ENCODE measurements at regions not wholly inside any gene's neighbourhood (a gene's known extent, or its start where the extent isn't known, plus 50 kb on each side); places are given as distances from the start of the nearest gene placed in this dataset.

GRCh38 chr13:104784891-104785290 is 1718.7 kb upstream of the SLC10A2 start:
- in situ Hi-C loops (cut with HindIII; ENCODE audit: low sequenced_read_pairs): no loop called here

GRCh38 chr13:104782741-104783140 is 1716.5 kb upstream of the SLC10A2 start:
- in situ Hi-C loops (cut with HindIII; ENCODE audit: low sequenced_read_pairs): no loop called here

DNA sequence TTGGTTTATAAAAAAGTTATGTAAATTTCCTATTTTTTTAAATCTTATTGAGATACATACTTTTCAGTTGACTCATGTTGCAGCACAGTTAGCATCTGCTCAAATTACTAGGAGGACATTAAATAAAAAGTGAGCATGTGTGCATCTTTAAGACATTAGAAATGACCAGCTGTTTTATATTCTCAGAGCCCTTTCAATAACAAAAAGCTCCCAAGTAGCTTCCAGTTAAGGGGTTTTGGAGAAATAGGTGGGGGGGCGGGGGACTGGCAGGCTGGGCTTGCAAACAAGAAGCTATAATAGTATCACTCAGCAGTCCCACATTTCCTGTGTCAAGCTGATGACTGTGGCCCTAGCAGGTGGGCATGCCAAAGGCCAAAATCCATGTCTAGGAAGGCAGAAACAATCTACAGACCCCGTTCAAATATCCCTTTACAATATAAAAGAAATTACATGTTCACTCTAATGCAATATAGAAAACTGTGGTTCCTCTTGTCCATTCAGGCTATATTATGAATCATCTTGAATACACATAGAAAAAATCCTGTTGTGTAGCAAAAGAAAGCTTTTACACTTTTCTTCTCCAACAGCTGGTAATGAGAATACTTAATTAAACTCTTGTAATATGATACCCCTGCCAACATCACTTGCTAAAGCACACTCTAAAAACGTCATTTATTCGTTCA is 1713.2 kb upstream of the SLC10A2 start:
- in situ Hi-C loops (cut with HindIII; ENCODE audit: low sequenced_read_pairs): no loop called here

DNA sequence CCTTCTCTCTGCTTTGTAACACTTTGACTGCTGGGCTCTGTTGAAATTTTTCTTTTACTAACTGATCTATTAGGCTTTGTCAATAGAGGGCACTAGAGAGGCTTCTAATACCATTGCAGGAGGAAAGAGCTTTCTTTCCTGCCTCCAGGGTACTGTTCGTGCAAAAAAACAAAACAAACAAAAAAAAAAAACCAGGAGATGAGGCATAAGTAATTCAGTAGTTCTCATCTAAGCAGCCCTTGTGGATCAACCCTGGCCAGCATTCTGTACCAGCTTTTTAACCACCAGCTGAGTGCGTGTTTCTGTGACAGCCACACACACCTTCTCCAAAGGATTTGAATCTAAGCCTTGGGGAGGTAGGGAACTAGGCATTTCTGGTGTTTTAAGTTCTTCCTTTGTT is 1707.6 kb upstream of the SLC10A2 start:
- in situ Hi-C loops (cut with HindIII; ENCODE audit: low sequenced_read_pairs): no loop called here

DNA sequence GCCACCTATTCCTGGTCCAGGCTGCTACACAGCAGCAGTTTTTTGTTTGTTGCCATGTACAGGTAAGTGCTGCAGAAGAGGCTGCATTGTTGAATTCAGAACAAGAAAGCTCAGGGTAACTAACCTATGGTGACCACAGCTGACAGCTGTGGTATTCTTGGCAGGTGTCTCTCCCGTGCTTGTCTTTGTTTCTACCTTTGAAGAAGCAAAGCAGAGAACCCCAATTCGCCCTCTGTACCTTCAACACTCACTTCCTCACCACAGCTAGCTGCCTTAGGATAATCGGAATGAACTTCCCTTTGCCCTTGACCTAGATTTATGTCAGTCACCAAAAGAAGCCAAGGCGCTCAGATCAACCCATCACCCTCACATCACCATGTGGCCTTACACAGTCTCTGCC is 1703.3 kb upstream of the SLC10A2 start:
- in situ Hi-C loops (cut with HindIII; ENCODE audit: low sequenced_read_pairs): no loop called here

GRCh38 chr13:104766319-104766718 is 1700.1 kb upstream of the SLC10A2 start:
- in situ Hi-C loops (cut with HindIII; ENCODE audit: low sequenced_read_pairs): no loop called here

- in situ Hi-C loops (cut with HindIII; ENCODE audit: low sequenced_read_pairs): no loop called here
Measured at GRCh38 chr13:104764600-104764999, 1698.4 kb upstream of the SLC10A2 start.

GRCh38 chr13:104759069-104759468 is 1692.9 kb upstream of the SLC10A2 start:
- in situ Hi-C loops (cut with HindIII; ENCODE audit: low sequenced_read_pairs): no loop called here

- in situ Hi-C loops (cut with HindIII; ENCODE audit: low sequenced_read_pairs): no loop called here
Measured at GRCh38 chr13:104757712-104758111, 1691.5 kb upstream of the SLC10A2 start.

- in situ Hi-C loops (cut with HindIII; ENCODE audit: low sequenced_read_pairs): no loop called here
Measured at GRCh38 chr13:104750377-104750776, 1684.2 kb upstream of the SLC10A2 start.

DNA sequence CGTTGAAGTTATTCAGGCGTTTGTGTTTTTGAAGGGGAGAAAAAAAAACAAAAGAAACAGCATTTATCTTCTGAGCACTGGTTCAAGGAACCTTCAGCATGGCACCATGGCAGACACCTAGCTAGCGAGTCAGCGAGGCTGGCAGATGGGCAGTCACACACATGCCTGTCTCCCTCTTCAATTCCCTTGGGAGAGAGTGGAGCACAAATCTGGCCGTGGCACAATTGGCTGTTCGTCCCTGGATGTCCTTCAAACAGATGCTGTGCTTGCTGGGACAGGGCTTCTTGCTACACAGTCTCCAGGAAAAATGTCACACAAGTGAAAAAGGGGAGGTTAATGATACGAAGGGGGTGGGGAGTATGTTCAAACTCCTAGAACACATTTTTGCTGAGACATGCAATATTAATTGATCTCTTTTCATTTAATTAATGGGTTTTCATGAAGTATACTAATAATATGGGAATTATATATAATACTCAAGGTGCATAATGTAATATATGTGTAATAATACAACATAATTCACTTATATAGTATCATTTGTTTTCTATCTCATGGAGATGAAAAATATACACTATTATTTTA is 1674.5 kb upstream of the SLC10A2 start:
- in situ Hi-C loops (cut with HindIII; ENCODE audit: low sequenced_read_pairs): no loop called here

DNA sequence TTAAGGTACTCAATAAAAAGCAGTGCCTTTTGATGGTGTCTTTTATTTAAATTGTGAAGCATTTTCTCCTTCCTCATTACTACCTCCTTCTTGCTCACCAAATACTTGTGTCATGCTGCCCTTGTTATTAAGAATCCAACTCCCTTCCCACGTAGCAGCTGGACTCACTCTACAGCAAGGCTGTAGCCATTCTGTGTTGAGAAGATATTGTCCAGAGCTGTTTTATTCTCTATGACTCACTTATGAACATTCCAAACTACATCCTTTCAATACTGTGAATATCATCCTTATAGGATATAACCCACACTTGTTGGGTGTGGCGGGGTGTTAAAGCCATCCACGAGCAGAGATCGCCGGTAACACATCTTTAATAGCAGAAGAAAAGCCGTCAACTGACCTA is 1671.5 kb upstream of the SLC10A2 start:
- in situ Hi-C loops (cut with HindIII; ENCODE audit: low sequenced_read_pairs): no loop called here

DNA sequence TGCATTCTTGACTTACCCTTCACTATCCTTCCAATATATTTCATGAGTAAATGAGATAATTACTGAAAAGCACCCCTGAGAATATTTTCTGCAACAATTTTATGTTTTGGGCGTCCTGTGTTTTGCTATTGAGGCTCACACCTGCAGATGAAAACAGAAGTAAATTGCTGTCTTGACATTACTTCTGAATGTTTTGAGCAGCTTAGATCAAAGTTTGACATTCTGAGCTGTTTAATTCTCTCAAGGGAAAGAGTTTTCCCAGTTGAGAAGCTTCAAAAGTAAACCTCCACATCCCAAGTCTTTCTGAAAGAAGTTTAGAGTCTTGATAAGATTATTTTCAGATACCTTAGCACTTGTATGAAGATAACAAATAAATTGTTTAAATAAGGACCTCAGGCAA is 1667.2 kb upstream of the SLC10A2 start:
- in situ Hi-C loops (cut with HindIII; ENCODE audit: low sequenced_read_pairs): no loop called here

- in situ Hi-C loops (cut with HindIII; ENCODE audit: low sequenced_read_pairs): no loop called here
Measured at GRCh38 chr13:104715111-104715510, 1648.9 kb upstream of the SLC10A2 start.

DNA sequence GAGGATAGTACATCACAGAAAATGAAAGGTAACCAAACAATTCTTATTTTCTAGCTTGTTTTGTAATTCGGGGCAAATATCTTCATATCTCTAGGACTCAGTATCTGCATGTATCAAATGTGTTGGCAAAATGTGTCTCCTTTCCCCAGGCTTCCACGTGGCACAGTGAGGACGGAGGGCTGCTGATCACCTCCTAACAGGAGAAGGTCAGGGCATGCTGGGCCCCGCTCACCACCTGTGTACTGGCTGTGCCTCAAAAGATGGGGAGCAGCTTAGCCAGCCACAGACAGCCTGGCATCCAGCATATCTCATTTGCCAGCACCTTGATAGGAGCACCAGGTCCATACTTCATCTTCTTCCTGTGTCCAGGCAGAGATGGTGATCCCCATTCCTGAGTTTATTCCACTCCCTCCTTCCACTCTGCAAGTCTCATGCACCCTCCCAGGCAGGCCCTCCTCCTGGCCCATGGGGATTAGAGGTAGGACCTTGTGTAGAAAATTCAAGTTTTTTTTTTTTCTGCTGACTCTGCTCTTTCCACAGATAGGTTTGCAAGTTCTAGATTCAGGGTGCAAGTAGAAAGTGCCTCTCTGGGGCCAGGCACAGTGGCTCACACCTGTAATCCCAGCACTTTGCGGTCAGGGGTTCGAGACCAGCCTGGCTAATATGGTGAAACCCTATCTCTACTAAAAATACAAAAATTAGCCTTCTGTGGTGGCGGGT is 1639.0 kb upstream of the SLC10A2 start:
- in situ Hi-C loops (cut with HindIII; ENCODE audit: low sequenced_read_pairs): no loop called here

DNA sequence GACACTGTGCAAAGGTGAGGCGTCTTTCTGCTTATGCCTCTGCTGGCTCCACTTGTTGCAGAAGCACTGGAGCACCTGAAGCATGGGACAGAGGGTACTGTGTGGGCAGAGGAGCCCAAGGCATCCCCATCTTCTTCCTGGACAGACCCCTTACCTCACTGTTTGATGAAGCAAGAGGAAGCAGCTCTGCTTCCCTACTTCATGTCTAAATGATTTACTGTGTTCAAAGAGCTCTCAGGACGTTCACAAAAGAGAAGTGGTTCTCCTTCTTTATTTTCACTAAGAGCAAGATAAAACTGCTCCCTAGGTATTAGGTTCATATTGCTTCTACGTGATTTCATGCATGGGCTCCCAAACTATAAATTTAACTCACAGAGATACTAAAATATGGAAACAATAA is 1635.4 kb upstream of the SLC10A2 start:
- in situ Hi-C loops (cut with HindIII; ENCODE audit: low sequenced_read_pairs): no loop called here

DNA sequence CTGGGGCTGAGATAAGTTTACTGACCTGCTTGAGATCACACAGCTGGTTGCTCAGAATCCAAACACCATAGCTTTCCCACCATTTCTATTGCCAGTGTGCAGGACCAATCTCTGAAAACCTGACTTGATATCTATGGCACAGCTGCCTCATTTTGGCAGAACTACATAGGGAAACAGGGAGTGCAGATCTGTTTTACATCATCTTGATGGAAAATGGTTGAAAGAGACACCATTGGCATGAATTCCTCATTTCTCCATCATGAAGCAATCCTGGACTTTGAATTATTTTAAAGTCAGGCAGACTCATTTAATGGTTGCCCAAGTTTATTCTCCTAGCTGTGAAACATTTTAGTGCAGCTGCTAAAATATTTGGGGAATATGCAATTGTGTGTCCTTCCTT is 1628.2 kb upstream of the SLC10A2 start:
- in situ Hi-C loops (cut with HindIII; ENCODE audit: low sequenced_read_pairs): no loop called here

DNA sequence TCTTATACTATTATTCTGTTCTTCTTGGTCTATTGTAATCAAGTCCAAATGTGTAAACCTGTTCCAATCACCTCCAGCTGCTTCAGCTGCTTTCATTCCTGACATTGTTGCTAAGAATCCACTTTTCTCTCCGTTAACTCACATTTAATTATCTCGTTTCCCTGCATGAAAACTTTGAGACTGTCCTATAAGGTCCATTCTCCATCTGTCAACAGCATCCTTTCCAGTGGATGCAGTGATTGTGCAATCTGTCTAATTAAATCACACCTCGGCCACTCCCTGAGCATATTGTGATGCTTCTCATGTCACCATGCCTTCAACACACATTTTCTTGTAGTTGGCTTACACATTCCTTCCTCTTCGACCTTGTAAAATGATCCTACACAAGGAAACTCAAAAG is 1626.9 kb upstream of the SLC10A2 start:
- in situ Hi-C loops (cut with HindIII; ENCODE audit: low sequenced_read_pairs): no loop called here

GRCh38 chr13:104691767-104692467 is 1625.7 kb upstream of the SLC10A2 start:
- in situ Hi-C loops (cut with HindIII; ENCODE audit: low sequenced_read_pairs): no loop called here

DNA sequence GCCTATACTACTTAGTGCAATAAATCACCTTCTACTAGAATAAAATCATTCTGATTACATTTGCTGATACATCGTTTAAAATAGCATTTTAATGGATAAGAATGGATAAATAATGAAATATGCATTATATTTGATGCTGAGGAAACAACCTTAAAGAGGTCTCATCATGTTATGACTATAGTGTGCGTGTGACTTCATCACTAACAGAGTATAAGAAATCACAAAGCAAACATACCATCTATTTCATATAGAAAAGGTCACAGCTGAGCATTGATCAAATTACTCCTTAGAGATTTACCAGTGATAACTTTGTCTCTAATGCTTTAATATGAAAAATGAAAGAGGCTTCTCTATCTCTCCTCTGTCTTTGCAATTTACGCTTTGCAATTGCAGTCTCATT is 1620.3 kb upstream of the SLC10A2 start:
- in situ Hi-C loops (cut with HindIII; ENCODE audit: low sequenced_read_pairs): no loop called here

GRCh38 chr13:104683789-104684188 is 1617.6 kb upstream of the SLC10A2 start:
- in situ Hi-C loops (cut with HindIII; ENCODE audit: low sequenced_read_pairs): no loop called here

DNA sequence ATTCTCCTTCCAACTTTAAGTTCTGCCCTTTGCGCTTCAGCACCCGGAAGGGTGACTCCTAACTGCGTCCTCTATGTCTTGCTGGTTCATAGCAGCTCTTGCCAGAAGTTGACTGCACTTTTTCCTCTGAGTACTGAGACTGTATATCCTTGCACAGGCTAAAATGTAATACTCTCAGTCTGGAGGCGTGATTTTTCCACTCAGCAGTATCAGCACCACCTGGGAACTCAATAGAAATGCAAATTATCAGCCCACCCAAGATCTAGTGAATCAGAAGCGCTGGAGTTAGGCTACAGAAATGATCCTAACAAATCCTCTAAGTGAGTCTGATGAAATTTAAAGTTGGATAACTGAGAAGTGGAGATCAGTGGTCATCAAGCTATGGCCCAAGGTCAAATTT is 1611.9 kb upstream of the SLC10A2 start:
- in situ Hi-C loops (cut with HindIII; ENCODE audit: low sequenced_read_pairs): no loop called here

All from DLD1 (cell line).